GM18511 (cell line): ENCODE measurements at regions not wholly inside any gene's neighbourhood (a gene's known extent, or its start where the extent isn't known, plus 50 kb on each side); places are given as distances from the start of the nearest gene placed in this dataset.

ENCODE experiments used
- ATAC-seq: cut with Tn5 transposase; IDR thresholded peaks from one replicate; pipeline ENCODE4 v1.9.1; 2021; ENCODE audit warnings: mild to moderate bottlenecking, moderate library complexity; ENCODE audit not compliant: unreplicated experiment

DNA sequence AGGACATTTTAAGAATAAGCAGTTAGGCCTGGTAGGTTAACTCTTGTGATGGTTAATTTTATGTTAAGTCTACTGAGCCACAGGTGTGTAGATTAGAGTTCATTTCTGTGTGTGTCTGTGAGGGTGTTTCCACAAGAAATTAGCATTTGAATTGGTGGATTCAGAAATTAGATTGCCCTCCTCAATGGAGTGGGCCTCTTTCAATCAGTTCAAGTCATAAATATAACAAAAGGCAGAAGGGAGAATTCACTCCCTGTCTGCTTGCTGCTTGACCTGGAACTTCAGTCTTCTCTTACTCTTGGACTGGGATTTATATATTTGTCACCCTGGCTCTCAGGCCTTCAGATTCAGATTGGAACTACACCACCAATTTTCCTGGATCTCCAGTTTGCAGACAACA lies 55.3 kb upstream of the POM121L12 start:
- ATAC-seq: no peak

DNA sequence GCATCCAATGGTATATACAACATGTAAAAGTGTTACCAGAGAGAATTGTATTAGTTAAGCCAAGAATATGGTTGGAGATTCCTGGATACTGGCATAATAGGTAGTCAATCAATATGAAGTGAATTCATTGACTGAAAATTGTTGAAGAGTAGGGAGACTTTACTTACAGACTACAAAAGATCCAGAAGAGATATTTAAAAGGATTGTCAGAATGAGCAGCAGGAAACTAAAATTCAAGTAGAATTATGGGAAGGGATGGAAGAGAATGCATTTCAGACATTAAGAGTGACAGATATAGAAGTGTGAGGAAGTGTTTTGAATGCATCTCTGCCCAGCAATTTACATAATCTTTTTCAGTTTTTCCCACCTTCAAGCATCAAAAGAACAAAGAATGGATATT lies 62.3 kb upstream of the POM121L12 start:
- ATAC-seq: no peak

DNA sequence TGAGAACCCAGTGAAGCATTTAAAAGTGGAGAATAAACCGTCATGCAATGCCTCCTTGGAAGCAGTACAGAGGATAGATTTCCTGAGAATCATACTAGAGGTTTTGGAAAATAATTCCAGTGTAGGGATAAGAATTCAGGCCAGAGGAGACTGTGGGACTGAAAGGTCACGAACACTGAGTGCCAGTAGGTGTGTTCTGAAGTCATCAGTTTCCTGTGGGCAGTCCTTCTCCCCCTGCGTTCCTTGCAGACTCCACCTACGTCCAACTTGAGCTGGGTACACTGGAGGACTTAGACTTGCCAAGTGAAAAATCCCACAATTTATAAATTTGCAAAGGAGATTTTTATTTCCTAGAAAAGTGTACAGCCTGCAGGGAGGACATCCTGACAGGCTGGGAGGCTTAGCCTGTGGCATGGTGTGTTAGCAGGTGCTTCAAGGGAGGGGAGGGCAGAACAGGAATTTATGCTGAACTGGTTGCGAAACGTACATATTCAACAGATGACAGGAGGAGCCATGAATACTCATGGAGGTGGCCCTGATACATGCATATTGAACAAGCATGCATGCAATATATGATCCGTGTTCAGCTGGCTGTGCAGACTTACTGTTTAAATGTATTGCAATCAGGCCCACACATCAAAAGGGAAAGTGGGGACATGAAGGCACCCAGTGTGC lies 72.9 kb upstream of the POM121L12 start:
- ATAC-seq: no peak

DNA sequence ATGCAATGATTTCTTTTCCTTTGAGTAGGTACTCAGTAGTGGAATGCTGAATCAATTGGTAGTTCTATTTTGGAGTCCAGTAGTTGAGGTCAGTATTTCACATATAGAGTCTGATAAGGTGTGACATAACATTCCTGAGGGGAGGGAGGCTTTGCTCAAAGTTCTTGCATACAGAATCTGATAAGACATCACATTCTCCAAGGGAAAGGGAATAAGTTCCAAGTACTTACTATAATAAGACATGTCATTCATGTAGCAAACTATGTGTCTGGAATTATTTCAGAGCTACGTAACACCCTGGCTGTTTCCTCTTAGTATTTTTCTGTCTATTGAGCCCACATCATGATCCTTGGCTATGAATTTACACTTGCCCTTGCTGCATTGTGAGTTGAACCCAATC lies 74.3 kb upstream of the POM121L12 start:
- no peak for ATAC-seq

DNA sequence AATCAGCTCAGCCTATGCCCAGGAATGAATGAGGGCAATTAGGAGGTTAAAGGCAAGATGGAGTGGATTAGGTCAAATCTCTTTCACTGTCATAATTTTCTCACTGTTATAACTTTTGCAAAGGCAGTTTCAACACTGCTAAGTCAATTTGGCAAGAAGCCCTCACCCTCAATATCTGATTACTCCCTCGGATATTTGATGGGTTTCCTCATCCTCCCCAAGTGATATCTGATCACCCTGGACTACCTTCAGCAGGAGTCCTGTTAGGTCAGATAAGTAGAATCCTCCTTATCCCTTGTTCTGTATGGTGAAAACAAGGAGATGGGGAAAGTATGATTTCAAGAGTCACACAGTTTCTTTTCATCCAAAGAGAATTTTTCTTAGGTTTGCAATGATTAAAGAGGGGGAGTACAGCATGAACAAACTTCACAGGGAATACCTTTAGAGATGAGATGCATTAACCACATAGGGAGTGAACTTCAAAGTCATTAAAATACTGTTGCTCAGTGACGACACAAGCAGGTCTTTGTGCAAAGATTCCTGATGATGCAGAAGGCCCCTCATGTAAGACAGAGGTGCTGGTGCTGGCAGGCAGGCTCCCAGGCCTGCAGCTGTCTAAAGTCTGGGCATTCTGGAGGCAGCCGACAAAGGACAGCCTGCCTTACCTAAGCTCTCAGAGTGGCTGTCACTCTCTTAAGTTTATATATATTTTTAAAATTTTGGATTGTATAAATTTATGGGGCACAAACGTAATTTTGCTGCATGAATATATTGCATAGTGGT lies 75.4 kb upstream of the POM121L12 start:
- ATAC-seq: no peak

DNA sequence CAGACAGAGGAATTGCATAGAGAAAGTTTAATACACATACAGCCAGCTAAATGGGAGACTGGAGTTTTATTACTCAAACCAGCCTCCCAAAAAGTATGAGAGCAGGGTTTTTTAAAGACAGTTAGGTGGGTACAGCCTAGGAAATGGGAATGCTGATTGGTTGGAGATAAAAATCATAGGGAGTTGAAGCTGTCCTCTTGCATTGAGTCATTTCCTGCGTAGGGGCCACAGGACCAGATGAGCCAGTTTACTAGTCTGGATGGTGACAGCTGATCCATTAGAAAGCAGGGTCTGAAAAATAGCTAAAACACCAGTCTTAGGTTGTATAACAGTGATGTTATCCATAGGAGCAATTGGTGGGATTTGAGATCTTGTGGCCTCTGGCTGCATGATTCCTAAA lies 76.1 kb upstream of the POM121L12 start:
- no peak for ATAC-seq

DNA sequence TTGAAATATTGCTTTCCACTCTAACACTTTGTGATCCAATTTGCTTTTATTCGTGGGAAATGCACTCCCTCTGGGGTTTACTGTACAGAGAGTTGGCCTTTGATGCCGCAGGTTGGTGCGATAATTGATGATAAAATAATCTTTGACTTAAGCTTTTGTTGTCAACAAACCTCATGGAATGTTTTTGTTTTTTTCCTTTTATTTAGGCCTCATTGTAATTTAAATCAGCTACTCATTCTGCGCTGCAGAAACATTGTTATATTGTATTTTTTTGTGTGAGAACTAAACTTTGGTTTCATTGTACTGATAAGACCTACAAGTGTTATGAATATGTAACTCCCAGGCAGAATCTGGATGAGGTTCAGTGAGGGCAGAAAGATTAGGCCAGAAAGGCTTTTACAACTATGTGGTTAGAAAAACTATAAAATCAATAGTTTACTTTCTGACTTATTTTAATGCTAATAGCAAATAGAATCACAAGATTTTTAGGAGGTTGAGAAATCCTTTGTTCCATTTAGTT lies 76.8 kb upstream of the POM121L12 start:
- no peak for ATAC-seq

DNA sequence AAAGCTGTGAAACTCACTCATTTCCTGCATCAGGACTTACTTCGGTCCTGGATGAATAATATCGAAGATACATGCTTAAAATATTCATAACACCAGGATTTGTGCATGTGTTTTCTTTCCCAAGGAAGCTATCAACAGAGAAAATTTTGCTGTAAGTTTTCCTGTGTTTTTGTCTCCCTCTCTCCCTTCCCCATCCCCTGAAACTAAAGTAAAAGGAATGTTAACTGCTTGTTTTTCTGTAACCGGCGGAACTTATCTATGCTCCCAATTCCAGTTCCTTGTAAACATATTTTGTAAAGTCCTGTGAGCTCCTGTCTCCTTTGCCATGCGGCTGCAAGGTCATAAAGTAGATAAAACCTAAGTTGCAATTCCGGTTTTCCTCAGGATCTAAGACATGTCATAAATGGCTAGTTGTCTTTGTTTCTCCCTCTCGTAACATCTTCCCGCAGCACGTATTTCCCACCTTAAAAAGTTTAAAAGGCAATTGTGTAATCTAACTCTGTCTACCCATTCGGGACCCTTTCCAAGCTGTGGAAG lies 79.0 kb upstream of the POM121L12 start:
- ATAC-seq: no peak

DNA sequence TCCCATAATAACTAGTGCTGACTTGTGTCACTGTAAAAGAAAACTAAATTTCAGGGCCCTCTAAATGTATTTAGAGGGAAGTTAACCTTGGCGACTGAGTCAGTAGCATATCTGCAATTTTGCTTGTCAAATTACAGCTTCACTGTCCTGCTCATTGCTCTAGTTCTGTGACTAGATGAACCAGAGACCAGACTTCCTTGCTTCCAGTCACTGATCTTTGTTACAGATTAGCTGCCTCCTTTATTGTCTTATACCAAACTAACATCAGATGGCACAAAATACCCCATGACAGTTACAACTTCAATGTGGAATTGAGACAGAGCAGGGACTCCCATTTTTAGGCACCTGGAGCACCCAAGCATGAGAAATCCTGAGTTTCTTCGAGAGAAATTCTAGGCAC lies 79.9 kb upstream of the POM121L12 start:
- ATAC-seq: no peak

DNA sequence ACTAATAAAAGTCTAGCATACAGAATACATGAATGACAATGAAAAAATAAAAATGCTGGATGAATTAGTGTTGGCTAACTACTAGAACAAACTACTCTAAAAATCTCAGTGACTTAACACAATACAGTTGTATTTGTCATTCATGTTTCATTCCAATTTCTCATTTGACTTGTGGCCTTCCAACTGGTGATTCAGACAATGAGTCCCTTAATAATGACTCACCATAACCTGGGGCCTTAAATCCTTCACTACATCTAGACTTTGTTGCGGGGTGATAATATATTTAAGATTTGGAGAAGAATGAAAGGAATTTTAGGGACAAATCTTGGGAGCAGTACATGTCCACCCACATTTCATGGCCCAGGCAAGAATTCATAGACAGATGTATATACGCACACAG lies 90.5 kb upstream of the POM121L12 start:
- no peak for ATAC-seq

DNA sequence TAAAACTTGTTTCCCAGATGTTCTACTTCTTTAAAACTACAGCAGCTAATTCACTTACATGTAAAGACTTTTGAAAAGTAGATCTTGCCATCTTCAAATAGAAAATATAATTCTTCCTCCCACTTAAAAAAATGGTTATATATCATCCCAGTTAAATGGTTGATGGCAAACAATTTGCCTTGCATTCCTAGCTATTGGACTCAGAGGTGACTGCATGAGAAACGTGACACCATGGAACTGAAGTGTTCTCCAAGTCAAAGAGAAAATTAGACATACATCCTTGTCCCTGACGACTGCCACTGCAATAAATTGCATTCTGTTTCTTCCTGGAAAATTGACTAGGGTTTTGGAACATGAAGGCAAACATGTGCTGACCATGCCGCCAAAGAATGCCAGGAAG lies 95.0 kb upstream of the POM121L12 start:
- no peak for ATAC-seq

DNA sequence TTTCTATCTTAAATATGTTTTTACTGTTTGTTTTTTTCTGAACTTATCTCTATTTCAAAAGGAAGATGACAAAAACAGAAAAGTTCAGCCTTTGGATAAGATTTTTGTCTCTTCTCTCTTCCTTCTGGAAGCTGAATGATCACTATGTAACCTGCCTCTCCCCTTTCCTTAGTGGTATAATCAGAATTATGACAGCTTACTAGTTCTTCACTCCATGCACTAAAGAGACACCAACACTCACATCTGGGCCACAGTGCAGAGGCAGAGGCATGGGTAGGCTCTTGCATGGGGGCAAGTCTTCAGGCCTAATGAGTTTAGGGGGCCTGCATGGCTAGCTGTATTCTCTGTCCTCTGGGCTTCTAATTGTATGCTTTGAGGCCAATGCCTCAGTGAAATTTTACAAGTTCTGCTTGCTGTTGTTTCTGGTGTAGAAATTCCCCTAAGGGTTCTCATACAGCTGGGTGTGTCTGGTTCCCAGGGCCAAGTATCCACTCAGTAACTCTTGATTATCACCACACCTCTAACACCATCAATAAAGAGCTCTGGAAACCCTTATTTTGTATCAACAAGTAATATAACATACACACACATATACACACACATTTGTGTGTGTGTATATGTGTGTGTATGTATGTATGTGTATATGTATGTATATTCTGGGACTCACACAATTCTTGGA lies 96.8 kb upstream of the POM121L12 start:
- ATAC-seq: no peak

DNA sequence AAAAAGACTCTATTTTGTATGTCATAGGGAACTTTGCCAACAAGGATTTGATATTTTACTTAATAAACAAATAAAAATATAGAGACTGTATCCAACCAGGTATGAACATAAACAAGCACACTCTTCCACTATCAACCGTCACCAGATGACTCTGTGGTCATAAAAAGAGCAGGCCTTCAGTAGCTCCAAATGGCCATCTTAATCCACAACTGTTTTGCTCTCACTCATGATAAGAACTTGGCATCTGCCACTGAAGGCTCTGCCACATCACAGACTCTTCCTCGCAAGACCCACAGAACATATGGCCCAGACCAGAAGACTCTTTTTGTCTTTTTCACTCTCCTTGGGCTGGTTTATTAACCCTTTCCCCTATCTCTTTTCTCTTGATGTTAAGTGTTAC lies 98.7 kb upstream of the POM121L12 start:
- no peak for ATAC-seq

DNA sequence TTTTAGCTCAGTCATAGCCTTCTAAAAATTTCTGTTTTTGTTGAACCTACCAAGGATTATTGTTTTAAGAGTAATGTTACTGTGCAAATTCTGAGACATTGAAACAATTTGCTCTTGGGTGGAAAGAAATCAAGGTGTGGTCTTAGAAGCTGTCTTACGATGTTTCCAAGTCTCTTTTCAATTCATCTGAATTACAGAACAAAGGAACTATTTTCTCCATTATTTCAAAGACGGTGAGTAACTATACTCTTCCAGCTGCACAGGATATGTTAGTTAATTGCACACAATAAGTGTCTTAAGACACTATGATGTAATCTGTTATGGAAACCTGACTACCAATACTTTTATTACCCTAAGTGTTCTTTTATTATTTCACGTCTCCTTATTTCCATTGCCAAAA lies 106.8 kb upstream of the POM121L12 start:
- ATAC-seq: no peak

DNA sequence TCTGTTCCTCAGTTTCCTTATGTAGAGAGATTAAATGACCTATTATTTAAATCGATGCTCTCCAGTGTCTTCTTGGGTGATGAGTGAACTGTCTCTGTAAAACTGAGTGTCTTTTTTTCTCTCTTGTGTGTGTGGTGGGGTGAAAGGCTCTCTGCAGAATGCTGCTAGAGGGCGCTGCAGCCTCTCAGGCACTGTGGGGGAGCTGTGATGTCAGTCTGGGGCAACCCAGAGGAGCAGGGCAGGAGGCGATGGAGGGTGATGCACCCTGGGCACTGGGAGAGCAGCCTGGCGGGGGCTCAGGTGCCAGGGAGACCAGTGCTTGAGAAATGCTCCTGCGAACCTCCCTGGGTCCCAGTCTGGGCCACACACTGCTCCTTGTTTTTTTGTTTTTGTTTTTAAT lies 110.1 kb upstream of the POM121L12 start:
- no peak for ATAC-seq

DNA sequence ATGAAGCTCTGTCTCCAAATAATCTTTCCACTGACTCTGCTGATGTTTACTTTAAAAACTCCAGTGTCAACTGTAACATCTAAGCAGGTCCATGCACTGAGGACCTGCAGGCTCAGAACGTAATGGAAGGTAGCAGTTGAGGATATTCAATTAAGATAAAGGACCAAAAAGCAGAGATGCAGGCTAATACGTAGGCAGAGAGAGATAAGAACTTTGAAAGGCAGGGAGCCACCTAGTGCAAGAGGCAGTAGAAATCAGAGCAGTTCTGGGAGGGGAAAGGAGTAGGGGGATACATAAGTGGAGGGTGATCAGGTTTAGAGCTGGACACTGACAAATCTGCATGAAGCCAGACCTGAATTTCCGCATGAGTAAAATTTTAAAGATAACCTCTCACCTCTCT lies 114.5 kb upstream of the POM121L12 start:
- ATAC-seq: no peak

DNA sequence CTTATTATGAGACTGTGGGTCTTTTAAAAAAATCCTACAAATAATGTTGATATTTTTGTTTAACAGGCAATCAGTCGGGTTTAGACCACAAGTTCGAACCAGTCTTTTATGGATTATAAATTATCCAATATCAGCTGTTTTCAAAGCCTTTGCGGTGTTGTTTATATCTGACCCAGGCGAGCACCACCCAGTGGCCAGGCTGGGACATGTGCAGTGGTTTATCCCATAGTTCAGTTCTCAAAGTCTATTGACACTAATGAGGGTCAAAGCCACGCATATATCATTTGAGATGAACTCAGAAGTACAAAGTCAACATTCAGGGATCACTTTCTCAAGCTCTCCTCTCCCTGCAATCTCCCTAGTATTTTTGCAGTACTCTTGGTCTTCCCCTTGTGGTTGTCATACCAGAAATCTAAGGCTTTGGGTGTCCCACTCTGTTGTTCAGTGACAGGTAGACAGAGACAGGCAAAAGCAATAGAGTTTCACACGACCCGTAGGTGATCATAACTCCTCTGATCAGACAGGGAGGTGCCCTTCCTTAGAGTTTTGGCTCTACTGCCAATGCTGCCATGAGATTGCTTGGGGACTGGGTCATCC lies 117.4 kb upstream of the POM121L12 start:
- no peak for ATAC-seq

DNA sequence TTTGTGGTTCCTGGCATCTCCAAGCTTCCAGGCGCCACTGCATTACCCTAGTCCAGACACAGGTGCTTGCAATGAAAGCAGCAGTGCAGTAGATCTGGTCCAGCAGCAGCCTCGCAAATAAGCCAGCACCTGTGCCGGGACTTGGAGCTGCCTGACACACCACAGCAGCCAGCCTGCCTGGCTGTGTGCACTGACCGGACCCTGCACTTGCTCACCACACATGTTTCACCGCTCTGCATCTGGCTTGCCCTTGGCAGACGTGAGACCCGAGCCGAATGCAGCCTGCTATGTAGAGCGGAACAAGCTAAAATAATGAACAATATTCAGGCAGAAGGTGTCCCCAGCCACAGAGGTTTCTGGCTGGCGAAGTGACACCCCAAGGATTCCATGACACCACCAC lies 123.6 kb upstream of the POM121L12 start:
- ATAC-seq: no peak

DNA sequence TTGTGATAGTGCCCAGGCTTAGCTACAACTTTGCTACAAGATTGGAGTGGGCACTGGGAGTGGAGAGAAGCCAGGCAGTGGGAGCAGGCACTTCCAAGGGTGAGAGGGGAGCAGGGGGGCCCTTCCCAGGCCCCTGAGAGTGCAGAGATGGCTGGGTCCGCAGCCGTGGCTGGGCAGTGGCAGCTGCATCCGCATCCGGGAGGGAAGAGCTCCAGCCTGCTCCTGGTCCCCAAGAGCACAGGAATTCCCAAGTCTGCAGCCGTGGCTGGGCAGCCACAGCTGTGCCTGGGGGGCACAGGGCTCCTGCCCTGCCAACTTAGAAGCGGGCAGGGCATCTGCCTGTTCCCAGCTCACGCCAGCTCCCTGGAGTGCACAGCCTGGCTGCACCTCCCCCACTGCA lies 124.1 kb upstream of the POM121L12 start:
- ATAC-seq: no peak

DNA sequence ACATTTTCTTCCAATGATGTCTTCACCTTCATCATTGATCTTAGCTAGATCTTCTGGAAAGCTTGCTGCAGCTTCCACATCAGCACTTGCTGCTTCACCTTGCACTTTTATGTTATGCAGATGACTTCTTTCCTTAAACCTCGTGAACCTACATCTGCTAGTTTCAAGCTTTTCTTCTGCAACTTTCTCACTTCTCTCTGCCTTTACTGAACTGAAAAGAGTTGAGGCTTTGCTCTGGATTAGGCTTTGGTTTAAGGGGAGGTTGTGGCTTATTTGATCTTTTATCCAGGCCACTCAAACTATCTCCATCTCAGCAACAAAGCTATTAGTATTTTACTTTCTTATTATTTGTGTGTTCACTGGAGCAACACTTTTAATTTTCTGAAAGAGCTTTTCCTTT lies 125.5 kb upstream of the POM121L12 start:
- ATAC-seq: no peak

DNA sequence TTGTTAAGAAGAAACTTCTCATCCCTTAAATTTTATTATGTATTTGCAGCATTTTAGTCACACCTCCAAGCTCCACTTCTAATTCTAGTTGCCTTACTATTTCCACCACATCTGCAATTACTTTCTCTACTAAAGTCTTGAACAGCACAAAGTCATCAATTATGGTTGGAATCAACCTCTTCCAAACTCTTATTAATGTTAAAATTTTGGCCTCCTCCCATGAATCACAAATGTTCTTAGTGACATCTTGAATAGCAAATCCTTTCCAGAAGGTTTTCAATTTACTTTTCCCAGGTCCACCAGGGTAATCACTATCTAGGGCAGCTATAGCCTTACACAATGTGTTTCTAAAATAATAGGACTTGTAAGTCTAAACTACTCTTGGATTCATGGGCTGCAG lies 126.3 kb upstream of the POM121L12 start:
- ATAC-seq: no peak
